ENCODE measurements at regions not wholly inside any gene's neighbourhood (a gene's known extent, or its start where the extent isn't known, plus 50 kb on each side); places are given as distances from the start of the nearest gene placed in this dataset.

DNA sequence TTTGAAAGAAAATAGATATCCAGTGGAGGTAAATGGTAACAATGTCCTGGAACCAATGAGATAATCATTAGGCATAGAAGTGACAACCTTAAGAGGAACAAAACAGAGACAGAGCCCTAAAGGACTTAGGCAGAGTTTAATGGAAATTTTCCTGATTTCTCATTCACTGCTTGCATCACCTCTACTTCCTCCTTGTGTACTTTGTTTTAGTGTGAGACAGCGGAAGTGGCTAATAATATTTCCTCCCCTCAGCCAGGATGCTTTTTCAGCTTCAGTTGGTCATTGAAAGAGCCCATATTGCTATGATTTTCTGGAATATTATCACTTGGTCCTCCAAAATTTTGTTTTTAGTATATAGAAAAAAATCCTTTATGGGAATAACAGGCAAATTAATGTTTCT lies 153.4 kb upstream of the MPDZ start (continued):
- TF ChIP-seq, protein P1, sequence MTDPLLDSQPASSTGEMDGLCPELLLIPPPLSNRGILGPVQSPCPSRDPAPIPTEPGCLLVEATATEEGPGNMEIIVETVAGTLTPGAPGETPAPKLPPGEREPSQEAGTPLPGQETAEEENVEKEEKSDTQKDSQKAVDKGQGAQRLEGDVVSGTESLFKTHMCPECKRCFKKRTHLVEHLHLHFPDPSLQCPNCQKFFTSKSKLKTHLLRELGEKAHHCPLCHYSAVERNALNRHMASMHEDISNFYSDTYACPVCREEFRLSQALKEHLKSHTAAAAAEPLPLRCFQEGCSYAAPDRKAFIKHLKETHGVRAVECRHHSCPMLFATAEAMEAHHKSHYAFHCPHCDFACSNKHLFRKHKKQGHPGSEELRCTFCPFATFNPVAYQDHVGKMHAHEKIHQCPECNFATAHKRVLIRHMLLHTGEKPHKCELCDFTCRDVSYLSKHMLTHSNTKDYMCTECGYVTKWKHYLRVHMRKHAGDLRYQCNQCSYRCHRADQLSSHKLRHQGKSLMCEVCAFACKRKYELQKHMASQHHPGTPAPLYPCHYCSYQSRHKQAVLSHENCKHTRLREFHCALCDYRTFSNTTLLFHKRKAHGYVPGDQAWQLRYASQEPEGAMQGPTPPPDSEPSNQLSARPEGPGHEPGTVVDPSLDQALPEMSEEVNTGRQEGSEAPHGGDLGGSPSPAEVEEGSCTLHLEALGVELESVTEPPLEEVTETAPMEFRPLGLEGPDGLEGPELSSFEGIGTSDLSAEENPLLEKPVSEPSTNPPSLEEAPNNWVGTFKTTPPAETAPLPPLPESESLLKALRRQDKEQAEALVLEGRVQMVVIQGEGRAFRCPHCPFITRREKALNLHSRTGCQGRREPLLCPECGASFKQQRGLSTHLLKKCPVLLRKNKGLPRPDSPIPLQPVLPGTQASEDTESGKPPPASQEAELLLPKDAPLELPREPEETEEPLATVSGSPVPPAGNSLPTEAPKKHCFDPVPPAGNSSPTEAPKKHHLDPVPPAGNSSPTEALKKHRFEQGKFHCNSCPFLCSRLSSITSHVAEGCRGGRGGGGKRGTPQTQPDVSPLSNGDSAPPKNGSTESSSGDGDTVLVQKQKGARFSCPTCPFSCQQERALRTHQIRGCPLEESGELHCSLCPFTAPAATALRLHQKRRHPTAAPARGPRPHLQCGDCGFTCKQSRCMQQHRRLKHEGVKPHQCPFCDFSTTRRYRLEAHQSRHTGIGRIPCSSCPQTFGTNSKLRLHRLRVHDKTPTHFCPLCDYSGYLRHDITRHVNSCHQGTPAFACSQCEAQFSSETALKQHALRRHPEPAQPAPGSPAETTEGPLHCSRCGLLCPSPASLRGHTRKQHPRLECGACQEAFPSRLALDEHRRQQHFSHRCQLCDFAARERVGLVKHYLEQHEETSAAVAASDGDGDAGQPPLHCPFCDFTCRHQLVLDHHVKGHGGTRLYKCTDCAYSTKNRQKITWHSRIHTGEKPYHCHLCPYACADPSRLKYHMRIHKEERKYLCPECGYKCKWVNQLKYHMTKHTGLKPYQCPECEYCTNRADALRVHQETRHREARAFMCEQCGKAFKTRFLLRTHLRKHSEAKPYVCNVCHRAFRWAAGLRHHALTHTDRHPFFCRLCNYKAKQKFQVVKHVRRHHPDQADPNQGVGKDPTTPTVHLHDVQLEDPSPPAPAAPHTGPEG (CRISPR knock-in tag; IDR thresholded peaks at IDR 0.05): no peak
- TF ChIP-seq IRF2 (CRISPR knock-in tag; IDR thresholded peaks at IDR 0.05) (no peak), ZNF274 (CRISPR knock-in tag; IDR thresholded peaks at IDR 0.05) (no peak)

DNA sequence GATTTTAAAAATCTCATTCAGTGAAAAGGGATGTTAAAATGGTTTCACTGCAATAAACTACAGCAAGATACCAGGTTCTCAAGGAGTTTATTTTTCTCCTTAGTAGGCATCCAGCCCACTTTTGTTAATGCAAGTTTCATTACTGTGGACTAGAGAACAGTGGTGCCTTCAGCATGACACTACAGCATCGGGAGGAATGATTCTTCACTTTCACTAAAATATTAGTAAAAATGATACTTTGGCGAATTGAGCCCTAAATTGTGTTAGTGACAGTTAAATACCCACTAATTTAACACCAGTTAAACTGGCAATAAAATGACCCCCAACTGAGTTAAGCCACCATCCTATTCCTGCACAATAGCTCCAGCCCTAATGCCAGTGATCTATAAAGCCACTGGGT lies 152.2 kb upstream of the MPDZ start:
- no TSS peak for BruUV-seq (replicated peaks)
- H3K4me2 ChIP-seq (ENCODE audit: low read depth, low read length): no peak overlapping the region
- FAIRE-seq (no peak), DNase-seq (ENCODE audit: low spot score) (no peak), ATAC-seq (no peak)
- no peaks in the 10 kb centered on the region for H3K4me1 ChIP-seq (ENCODE audit: insufficient read depth, low read length)
- CTCF ChIA-PET (ENCODE audit: low intra/inter-chr PET ratio, low total read pairs): no interaction called here
- POLR2A ChIA-PET: no interaction called here
- in situ Hi-C loops (cut with HindIII; ENCODE audit: extremely low pct_ligation_motif_present, low pct_unique_long_range_greater_than_20kb): no loop called here
- no peak overlapping the region for H3K27ac ChIP-seq (ENCODE audit: extremely low read length, insufficient read depth, low read length)
- H2AFZ ChIP-seq (ENCODE audit: low read length): no peak overlapping the region
- no peaks in the 10 kb centered on the region for H3K9me3 ChIP-seq (ENCODE audit: low read length)
- 8% methylated on average over 2 of the region's 2 CpGs for WGBS (ENCODE audit: low lambda C conversion rate)
- H3K36me3 ChIP-seq (replicated peaks in 1 of 2; ENCODE audit: control insufficient read depth in 1 of 2, insufficient read depth in 2 of 2, low read length in 2 of 2): no peaks in the 10 kb centered on the region
- intact Hi-C loops (cut with micrococcal nuclease; ENCODE audit: unreplicated experiment): no loop called here
- no peaks in the 10 kb centered on the region for H4K20me1 ChIP-seq (ENCODE audit: insufficient read depth, low read length)
- no peak overlapping the region for H3K4me3 ChIP-seq (replicated peaks in 1 of 3; ENCODE audit: insufficient read depth in 1 of 3, low read depth in 2 of 3, low read length in 3 of 3)
- no peaks in the 10 kb centered on the region for H3K79me2 ChIP-seq (ENCODE audit: insufficient read depth, low read length)
- H3K27me3 ChIP-seq (ENCODE audit: control insufficient read depth in 1 of 2, insufficient read depth in 2 of 2, low read length in 2 of 2): no peaks in the 10 kb centered on the region
- H3K9ac ChIP-seq (ENCODE audit: insufficient read depth, low read depth, low read length): no peak overlapping the region
- TF ChIP-seq ZNF292 (CRISPR knock-in tag; IDR thresholded peaks at IDR 0.05; ENCODE audit: borderline replicate concordance, low read depth): no peak
- TF ChIP-seq, protein P2, sequence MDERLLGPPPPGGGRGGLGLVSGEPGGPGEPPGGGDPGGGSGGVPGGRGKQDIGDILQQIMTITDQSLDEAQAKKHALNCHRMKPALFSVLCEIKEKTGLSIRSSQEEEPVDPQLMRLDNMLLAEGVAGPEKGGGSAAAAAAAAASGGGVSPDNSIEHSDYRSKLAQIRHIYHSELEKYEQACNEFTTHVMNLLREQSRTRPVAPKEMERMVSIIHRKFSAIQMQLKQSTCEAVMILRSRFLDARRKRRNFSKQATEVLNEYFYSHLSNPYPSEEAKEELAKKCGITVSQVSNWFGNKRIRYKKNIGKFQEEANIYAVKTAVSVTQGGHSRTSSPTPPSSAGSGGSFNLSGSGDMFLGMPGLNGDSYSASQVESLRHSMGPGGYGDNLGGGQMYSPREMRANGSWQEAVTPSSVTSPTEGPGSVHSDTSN (CRISPR knock-in tag; IDR thresholded peaks at IDR 0.05): no peak
- TF ChIP-seq, protein P3, sequence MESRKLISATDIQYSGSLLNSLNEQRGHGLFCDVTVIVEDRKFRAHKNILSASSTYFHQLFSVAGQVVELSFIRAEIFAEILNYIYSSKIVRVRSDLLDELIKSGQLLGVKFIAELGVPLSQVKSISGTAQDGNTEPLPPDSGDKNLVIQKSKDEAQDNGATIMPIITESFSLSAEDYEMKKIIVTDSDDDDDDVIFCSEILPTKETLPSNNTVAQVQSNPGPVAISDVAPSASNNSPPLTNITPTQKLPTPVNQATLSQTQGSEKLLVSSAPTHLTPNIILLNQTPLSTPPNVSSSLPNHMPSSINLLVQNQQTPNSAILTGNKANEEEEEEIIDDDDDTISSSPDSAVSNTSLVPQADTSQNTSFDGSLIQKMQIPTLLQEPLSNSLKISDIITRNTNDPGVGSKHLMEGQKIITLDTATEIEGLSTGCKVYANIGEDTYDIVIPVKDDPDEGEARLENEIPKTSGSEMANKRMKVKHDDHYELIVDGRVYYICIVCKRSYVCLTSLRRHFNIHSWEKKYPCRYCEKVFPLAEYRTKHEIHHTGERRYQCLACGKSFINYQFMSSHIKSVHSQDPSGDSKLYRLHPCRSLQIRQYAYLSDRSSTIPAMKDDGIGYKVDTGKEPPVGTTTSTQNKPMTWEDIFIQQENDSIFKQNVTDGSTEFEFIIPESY (CRISPR knock-in tag; IDR thresholded peaks at IDR 0.05): no peak
- TF ChIP-seq, protein P4, sequence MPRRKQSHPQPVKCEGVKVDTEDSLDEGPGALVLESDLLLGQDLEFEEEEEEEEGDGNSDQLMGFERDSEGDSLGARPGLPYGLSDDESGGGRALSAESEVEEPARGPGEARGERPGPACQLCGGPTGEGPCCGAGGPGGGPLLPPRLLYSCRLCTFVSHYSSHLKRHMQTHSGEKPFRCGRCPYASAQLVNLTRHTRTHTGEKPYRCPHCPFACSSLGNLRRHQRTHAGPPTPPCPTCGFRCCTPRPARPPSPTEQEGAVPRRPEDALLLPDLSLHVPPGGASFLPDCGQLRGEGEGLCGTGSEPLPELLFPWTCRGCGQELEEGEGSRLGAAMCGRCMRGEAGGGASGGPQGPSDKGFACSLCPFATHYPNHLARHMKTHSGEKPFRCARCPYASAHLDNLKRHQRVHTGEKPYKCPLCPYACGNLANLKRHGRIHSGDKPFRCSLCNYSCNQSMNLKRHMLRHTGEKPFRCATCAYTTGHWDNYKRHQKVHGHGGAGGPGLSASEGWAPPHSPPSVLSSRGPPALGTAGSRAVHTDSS (CRISPR knock-in tag; conservative IDR thresholded peaks at IDR 0.05): no peak
